ENCODE measurements at regions not wholly inside any gene's neighbourhood (a gene's known extent, or its start where the extent isn't known, plus 50 kb on each side); places are given as distances from the start of the nearest gene placed in this dataset.
"Not testable (repeated sequence)": the region's sequence is repeated elsewhere in the genome, so short reads cannot be mapped to it uniquely, and the experiment has no call there.

DNA sequence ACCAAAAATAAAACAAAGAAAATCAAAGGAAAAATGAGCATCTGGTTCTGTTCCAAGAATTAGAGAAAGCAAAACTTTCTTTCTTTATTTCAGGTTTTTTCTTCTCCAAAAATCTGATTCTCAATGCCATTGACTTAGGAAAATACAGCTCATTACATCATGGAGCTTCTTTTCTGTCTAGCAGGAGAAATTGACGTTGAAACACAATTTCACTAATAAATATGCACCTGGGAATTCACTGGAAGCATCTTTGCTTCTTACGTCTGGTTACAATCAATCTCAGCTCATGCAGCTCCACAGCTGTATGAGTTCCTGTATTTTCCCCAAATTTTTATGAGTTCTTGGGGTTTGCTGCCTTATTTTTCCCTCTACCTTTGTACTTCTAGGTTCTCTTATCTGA, 1568.6 kb upstream of the GOT2 start:
- no peak overlapping the region for H3K4me3 ChIP-seq (ENCODE audit: low read depth, low read length)

- no peak overlapping the region for H3K4me3 ChIP-seq (ENCODE audit: low read depth, low read length)
These were observed 1568.1 kb upstream of the GOT2 start for GRCh38 chr16:60302261-60302660.

GRCh38 chr16:60299241-60299776, 1565.2 kb upstream of the GOT2 start:
- H3K4me3 ChIP-seq (ENCODE audit: low read depth, low read length): no peak overlapping the region

DNA sequence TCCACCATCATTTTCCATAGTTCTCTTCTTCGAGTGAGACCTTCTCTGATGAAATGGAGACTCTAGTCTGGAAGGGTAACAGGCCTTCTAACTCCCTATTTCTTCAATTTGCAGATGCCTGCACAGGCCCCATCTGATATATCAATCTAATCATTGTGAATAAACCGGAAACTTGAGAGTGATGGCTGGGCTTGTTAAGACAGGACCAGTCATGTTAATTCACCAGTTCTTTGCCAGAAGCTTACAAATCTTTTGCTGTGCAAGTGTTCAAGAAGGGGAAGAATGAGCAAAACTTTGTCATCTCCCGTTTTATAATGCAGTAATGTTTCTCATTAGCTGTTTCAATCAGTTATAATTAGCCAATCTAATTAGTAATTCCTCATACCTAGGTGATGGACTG, 1561.3 kb upstream of the GOT2 start:
- no peak overlapping the region for H3K4me3 ChIP-seq (ENCODE audit: low read depth, low read length)

- no peak overlapping the region for H3K4me3 ChIP-seq (ENCODE audit: low read depth, low read length)
These were observed 1551.7 kb upstream of the GOT2 start for GRCh38 chr16:60285794-60286193.

- no peak overlapping the region for H3K4me3 ChIP-seq (ENCODE audit: low read depth, low read length)
These were observed 1545.0 kb upstream of the GOT2 start for GRCh38 chr16:60279061-60279665.

GRCh38 chr16:60274431-60275019, 1540.4 kb upstream of the GOT2 start:
- no peak overlapping the region for H3K4me3 ChIP-seq (ENCODE audit: low read depth, low read length)

- no peak overlapping the region for H3K4me3 ChIP-seq (ENCODE audit: low read depth, low read length)
These were observed 1537.7 kb upstream of the GOT2 start for GRCh38 chr16:60271781-60272180.

GRCh38 chr16:60271025-60271771, 1537.1 kb upstream of the GOT2 start:
- no peak overlapping the region for H3K4me3 ChIP-seq (ENCODE audit: low read depth, low read length)

- no peak overlapping the region for H3K4me3 ChIP-seq (ENCODE audit: low read depth, low read length)
These were observed 1527.3 kb upstream of the GOT2 start for GRCh38 chr16:60261425-60261824.

- no peak overlapping the region for H3K4me3 ChIP-seq (ENCODE audit: low read depth, low read length)
These were observed 1525.8 kb upstream of the GOT2 start for GRCh38 chr16:60259956-60260355.

- no peak overlapping the region for H3K4me3 ChIP-seq (ENCODE audit: low read depth, low read length)
These were observed 1512.0 kb upstream of the GOT2 start for GRCh38 chr16:60246086-60246485.

DNA sequence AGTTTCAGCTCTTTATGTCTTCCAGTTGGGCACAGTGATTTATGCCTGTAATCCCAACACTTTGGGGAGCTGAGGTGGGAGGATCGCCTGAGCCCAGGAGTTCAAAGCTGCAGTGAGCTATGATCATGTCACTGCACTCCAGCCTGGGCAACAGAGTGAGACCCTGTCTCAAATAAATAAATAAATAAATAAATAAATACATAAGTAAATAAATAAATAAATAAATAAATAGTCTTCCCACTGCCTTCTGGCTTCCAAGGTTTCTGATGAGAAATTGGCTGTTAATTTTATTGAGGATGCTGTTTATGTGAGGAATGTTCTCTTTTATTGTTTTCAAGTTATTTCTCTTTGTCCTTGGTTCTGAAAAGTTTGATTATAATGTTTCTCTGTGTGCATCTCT, 1507.6 kb upstream of the GOT2 start:
- H3K4me3 ChIP-seq (ENCODE audit: low read depth, low read length): no peak overlapping the region

DNA sequence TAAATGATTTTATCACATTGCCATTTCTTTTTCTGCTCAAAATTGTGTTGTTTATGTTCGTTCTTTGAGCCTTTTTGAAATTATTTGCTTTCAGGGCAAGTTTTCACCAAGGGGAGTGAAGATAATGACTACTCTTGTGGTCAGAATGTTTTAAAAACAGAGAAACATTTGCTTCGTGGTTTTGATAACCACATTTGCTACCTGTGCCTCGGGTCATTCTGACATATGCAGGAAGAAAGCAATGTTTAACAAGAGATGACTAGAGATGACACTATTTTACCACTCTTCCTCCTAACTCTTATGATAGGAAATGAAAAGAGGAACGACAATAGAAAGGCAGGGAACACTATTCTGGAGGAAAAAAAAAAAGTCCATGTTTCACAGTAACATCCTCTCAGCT, 1496.5 kb upstream of the GOT2 start:
- no peak overlapping the region for H3K4me3 ChIP-seq (ENCODE audit: low read depth, low read length)

DNA sequence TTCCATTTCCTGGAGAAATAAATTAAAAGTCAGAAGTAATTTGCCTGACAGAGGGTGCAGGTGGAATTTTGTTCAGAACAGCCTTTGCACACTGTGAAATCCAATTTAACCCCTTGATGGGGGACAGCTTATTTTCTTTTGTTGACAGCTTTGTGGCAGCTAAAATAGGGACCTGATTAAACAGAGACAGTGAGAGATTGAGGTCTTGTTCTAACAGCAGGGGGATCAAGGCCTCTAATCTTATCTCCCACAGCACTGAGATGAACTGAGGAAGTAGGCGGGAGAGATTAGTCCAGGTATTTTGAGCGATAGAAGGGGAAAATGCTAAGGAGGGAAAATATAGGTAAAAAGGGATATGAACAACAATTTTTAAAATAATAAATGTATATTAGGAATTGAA, 1491.4 kb upstream of the GOT2 start:
- H3K4me3 ChIP-seq (ENCODE audit: low read depth, low read length): no peak overlapping the region

- no peak overlapping the region for H3K4me3 ChIP-seq (ENCODE audit: low read depth, low read length)
These were observed 1483.7 kb upstream of the GOT2 start for GRCh38 chr16:60217787-60218186.

- no peak overlapping the region for H3K4me3 ChIP-seq (ENCODE audit: low read depth, low read length)
These were observed 1480.2 kb upstream of the GOT2 start for GRCh38 chr16:60214311-60214710.

DNA sequence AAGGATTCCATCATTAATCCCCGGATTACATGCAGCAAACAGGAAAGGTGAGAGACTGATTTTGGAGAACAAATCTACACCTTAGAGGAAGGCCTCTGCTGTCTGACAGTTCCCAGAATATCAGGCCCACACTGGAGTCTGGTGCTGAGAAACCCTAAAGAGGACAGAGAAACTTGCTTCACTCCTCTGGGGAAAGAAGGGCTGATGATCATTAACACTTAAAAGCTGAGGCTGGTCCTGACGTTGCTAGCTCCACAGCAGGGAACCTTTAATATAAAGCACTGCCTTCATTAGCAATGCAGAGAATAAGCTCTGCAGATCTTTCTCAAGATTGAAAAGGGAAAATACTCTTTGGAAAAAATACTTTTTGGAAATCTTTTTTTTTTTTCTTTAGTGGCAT, 1472.4 kb upstream of the GOT2 start:
- no peak overlapping the region for H3K4me3 ChIP-seq (ENCODE audit: low read depth, low read length)

DNA sequence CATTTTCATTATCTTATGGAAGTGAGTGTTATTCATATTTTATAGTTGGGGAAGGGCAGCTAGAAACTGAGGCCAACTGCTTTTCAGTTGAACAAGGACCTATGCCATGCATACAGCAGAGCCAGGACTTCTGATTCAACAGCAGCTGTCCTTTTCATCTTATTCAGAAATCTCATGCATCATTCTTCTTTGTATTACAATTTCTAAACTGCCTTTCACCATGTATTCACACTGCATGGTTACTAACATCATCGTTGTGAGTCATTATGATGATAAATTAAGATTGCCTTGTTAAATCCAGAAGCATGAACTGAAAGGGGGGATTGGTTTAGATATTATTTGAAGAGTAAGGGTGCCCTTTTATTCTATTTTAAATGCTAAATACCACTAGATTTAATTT, 1470.1 kb upstream of the GOT2 start:
- H3K4me3 ChIP-seq (ENCODE audit: low read depth, low read length): no peak overlapping the region

DNA sequence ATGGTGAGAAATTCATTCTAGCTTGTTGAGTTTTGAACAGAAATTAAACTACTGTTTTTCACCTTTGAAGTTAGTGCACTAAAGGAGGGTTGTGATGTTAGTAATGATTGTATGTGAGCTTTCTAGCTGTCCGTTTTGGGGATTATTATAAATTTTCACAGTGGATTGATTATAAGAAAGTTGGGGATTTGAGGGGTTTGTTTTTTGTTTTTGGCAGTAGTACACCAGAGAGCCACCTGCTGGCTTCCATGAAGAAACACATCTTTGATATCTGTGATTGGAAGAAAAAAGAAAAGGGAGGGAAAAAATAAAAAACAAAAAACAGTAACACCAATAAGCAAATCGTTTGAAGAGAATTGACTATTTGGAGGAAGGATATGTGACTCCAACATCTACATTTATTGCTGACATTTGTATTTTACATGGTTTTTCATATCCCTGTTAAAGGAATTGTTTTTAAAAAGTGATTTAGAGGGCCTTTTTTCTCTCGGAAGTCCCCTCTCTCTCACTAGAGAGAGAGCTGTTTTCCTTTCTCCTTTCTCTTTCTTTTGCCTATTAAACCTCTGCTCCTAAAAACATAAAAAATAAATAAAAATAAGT, 1469.5 kb upstream of the GOT2 start:
- no peak overlapping the region for H3K4me3 ChIP-seq (ENCODE audit: low read depth, low read length)

GRCh38 chr16:60200729-60201128, 1466.6 kb upstream of the GOT2 start:
- H3K4me3 ChIP-seq (ENCODE audit: low read depth, low read length): not testable (repeated sequence)

GRCh38 chr16:60200161-60200560, 1466.0 kb upstream of the GOT2 start:
- H3K4me3 ChIP-seq (ENCODE audit: low read depth, low read length): no peak overlapping the region

Measured in iPS-11a (cell line).